Nephron (organoid): ENCODE measurements at regions not wholly inside any gene's neighbourhood (a gene's known extent, or its start where the extent isn't known, plus 50 kb on each side); places are given as distances from the start of the nearest gene placed in this dataset.
"Not testable (repeated sequence)": the region's sequence is repeated elsewhere in the genome, so short reads cannot be mapped to it uniquely, and the experiment has no call there.

Source experiments
- H3K27ac Mint-ChIP-seq, 3 experiments: 2 replicates each; pipeline ENCODE4 v1.8.0; 2020; ENCODE audit warnings: mixed read lengths in 3 of 3, mild to moderate bottlenecking in 2 of 3, moderate library complexity in 1 of 3
- H3K27me3 Mint-ChIP-seq: 2 replicates; pipeline ENCODE4 v1.8.0; 2021; ENCODE audit warnings: low read depth, mild to moderate bottlenecking, moderate library complexity, mixed read lengths
- H3K36me3 Mint-ChIP-seq: 2 replicates; pipeline ENCODE4 v1.8.0; 2020; ENCODE audit warnings: low read depth, mixed read lengths
- H3K4me1 Mint-ChIP-seq: 2 replicates; pipeline ENCODE4 v1.8.0; 2020; ENCODE audit warnings: mixed read lengths
- H3K4me3 Mint-ChIP-seq, 3 experiments: 2 replicates each; pipeline ENCODE4 v1.8.0; 2020; ENCODE audit warnings: mild to moderate bottlenecking in 3 of 3, mixed read lengths in 3 of 3, moderate library complexity in 2 of 3
- H3K9me3 Mint-ChIP-seq: 2 replicates; pipeline ENCODE4 v1.8.0; 2020; ENCODE audit warnings: mixed read lengths
- CTCF ChIP-seq, 3 experiments: fragments of 200-600 bp; sonication (generic); IDR thresholded peaks; one replicate each; pipeline ENCODE4 v1.5.0; 2021; ENCODE audit warnings: antibody characterized with exemption in 3 of 3; ENCODE audit not compliant: unreplicated experiment in 3 of 3

- Mint-ChIP-seq H3K27ac (peak overlapping the region in 1 of 3 experiments; percentile 2), H3K4me3 (no peak overlapping the region), H3K36me3 (no peaks in the 10 kb centered on the region), H3K9me3 (peaks cover under 1% of the 10 kb centered on the region), H3K4me1 (peaks cover 9% of the 10 kb centered on the region), H3K27me3 (no peaks in the 10 kb centered on the region)
- TF ChIP-seq CTCF (IDR thresholded peaks at IDR 0.05; ENCODE audit: unreplicated experiment in 3 of 3): no peak
Measured at GRCh38 chr5:163889369-163889768, 383.9 kb downstream of the MAT2B start.

- H3K4me3 Mint-ChIP-seq: no peak overlapping the region
- no peaks in the 10 kb centered on the region for H3K36me3 Mint-ChIP-seq
- no peak overlapping the region for H3K27ac Mint-ChIP-seq
- no peak for TF ChIP-seq CTCF (IDR thresholded peaks at IDR 0.05; ENCODE audit: unreplicated experiment in 3 of 3)
- peaks cover 3% of the 10 kb centered on the region for H3K9me3 Mint-ChIP-seq
- no peaks in the 10 kb centered on the region for H3K27me3 Mint-ChIP-seq
- peaks cover 9% of the 10 kb centered on the region for H3K4me1 Mint-ChIP-seq
Measured at GRCh38 chr5:163890261-163890660, 384.8 kb downstream of the MAT2B start.

DNA sequence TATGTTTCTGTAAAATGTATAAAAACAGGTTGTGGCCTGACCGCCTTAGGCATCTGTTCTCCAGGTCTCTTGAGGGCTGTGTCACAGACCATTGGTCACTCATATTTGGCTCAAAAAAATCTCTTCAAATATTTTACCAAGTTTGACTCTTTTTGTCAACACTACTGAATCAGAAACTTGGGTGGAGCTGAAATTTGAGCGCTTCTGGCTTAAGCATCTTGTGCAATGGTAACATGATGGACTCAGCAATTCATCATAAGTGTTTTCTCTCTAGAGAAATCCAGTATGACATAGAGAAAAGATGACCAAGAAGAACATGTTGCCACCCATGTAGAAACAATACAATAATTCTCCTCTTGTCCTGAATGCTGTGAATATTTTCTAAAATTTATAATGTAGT lies 387.9 kb downstream of the MAT2B start:
- no peaks in the 10 kb centered on the region for H3K27me3 Mint-ChIP-seq
- H3K36me3 Mint-ChIP-seq: no peaks in the 10 kb centered on the region

DNA sequence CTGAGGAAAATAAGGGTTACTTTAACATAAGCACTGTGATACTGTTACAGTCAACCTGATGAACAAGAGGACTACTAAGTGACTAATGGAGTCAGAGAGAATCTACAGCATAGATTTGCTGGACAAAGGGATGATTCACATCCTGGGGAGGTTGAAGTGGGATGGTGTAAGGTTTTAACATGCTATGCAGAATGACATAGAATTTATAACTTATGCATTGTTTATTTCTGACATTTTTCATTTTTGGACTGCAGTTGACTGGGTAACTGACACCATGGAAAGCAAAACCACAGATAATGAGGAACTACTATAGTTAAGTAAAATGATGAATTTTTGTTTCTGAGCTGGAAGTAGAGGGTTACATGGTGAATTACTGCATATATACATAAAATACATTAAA lies 389.2 kb downstream of the MAT2B start:
- Mint-ChIP-seq H3K4me3 (no peak overlapping the region), H3K4me1 (no peaks in the 10 kb centered on the region), H3K27me3 (no peaks in the 10 kb centered on the region), H3K36me3 (no peaks in the 10 kb centered on the region), H3K27ac (no peak overlapping the region), H3K9me3 (peaks cover 3% of the 10 kb centered on the region)
- TF ChIP-seq CTCF (IDR thresholded peaks at IDR 0.05; ENCODE audit: unreplicated experiment in 3 of 3): no peak

More for the DNA sequence above, 387.9 kb downstream of the MAT2B start:
- H3K4me1 Mint-ChIP-seq: peaks cover 9% of the 10 kb centered on the region
- no peak overlapping the region for H3K4me3 Mint-ChIP-seq
- peaks cover 3% of the 10 kb centered on the region for H3K9me3 Mint-ChIP-seq
- no peak overlapping the region for H3K27ac Mint-ChIP-seq
- no peak for TF ChIP-seq CTCF (IDR thresholded peaks at IDR 0.05; ENCODE audit: unreplicated experiment in 3 of 3)

GRCh38 chr5:163898873-163899272 lies 393.5 kb downstream of the MAT2B start:
- no peaks in the 10 kb centered on the region for H3K27me3 Mint-ChIP-seq
- no peak overlapping the region for H3K27ac Mint-ChIP-seq
- H3K4me1 Mint-ChIP-seq: no peaks in the 10 kb centered on the region
- no peaks in the 10 kb centered on the region for H3K36me3 Mint-ChIP-seq
- no peak for TF ChIP-seq CTCF (IDR thresholded peaks at IDR 0.05; ENCODE audit: unreplicated experiment in 3 of 3)
- H3K4me3 Mint-ChIP-seq: no peak overlapping the region
- H3K9me3 Mint-ChIP-seq: peaks cover 25% of the 10 kb centered on the region

DNA sequence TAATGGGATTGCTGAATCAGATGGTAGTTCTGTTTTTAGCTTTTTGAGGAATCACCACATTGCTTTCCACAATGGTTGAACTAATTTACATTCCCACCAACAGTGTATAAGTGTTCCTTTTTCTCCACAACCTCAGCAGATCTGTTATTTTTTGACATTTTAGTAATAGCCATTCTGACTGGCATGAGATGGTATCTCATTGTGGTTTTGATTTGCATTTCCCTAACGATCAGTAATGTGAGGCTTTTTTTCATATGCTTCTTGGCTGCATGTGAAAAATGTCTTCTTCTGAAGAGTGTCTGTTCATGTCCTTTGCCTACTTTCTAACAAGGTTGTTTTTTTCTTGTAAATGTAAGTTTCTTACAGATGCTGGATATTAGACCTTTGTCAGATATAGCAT lies 402.4 kb downstream of the MAT2B start:
- H3K27ac Mint-ChIP-seq, H3K36me3 Mint-ChIP-seq, H3K4me1 Mint-ChIP-seq, H3K27me3 Mint-ChIP-seq, H3K9me3 Mint-ChIP-seq, H3K4me3 Mint-ChIP-seq: not testable (repeated sequence)
